ENCODE measurements at regions not wholly inside any gene's neighbourhood (a gene's known extent, or its start where the extent isn't known, plus 50 kb on each side); places are given as distances from the start of the nearest gene placed in this dataset.

DNA sequence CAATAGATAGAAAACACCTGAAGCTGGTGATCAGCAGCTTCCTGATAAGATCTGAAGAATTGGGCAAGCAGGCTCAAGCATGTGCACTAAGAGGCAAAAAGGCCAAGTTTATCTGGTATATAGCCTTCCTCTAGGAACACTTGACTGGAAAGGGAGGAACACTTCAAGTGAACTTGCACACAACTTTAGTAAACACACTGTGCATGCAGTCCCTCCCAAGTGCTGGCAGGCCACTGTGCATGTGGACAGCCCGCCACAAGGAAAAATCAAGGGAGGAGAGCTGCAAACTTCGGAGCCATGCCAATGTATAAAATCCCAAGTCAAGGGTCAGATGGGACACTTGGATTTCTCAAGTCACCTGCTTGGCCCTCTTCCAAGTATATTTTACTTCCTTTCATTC is 645.8 kb upstream of the NDST4 start:
- Mint-ChIP-seq H3K36me3 (ENCODE audit: low read depth) (no peaks in the 10 kb centered on the region), H3K27me3 (ENCODE audit: low read depth) (no peaks in the 10 kb centered on the region), H3K4me1 (no peaks in the 10 kb centered on the region), H3K9me3 (no peaks in the 10 kb centered on the region), H3K27ac (no peak overlapping the region), H3K4me3 (no peak overlapping the region)
- TF ChIP-seq, protein P1, sequence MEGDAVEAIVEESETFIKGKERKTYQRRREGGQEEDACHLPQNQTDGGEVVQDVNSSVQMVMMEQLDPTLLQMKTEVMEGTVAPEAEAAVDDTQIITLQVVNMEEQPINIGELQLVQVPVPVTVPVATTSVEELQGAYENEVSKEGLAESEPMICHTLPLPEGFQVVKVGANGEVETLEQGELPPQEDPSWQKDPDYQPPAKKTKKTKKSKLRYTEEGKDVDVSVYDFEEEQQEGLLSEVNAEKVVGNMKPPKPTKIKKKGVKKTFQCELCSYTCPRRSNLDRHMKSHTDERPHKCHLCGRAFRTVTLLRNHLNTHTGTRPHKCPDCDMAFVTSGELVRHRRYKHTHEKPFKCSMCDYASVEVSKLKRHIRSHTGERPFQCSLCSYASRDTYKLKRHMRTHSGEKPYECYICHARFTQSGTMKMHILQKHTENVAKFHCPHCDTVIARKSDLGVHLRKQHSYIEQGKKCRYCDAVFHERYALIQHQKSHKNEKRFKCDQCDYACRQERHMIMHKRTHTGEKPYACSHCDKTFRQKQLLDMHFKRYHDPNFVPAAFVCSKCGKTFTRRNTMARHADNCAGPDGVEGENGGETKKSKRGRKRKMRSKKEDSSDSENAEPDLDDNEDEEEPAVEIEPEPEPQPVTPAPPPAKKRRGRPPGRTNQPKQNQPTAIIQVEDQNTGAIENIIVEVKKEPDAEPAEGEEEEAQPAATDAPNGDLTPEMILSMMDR (IDR thresholded peaks at IDR 0.05; ENCODE audit: unreplicated experiment in 3 of 3) = no peak

DNA sequence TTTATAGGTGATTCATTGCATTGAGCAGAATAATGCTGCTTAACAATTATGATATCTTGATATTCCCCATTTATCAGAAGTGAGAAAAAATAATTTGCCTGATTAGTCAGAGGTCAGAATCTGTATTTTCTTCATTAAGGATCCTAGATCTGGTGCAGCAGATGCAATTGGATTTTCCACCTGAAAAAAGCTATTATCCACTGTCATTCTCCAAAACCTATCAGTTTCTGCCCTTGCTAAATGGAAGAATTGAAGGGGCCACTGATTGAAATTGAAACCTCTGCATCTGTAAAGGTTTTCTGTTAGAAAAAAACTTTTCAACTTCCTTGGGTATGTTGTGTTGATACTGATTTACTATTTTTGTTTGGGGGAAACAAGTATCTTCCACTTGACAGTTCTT is 636.0 kb upstream of the NDST4 start:
- Mint-ChIP-seq H3K27me3 (ENCODE audit: low read depth) (no peaks in the 10 kb centered on the region), H3K27ac (no peak overlapping the region), H3K36me3 (ENCODE audit: low read depth) (no peaks in the 10 kb centered on the region), H3K4me1 (no peaks in the 10 kb centered on the region), H3K9me3 (peaks cover 2% of the 10 kb centered on the region), H3K4me3 (no peak overlapping the region)
- TF ChIP-seq, protein P1 (IDR thresholded peaks at IDR 0.05; ENCODE audit: unreplicated experiment in 3 of 3) = no peak

DNA sequence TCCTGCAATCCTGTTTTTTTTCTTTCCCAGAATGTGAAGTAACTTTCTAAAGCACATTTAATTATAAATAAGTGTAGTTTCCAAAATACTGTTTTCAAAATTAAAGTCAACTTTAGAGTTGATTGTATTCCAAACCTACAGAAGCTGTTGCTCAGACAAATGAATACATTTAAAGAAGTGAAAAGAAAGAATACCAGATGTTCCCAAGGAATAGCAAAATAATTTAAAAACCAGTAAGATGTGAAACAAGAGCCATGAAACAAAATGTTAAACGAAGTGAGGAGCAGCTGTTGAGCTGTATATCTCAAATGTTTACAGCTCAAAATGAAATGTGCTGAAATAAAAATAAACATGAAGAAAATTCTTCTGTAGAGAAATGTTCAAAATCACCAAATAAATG is 627.4 kb upstream of the NDST4 start:
- TF ChIP-seq, protein P1 (IDR thresholded peaks at IDR 0.05; ENCODE audit: unreplicated experiment in 3 of 3) = no peak

DNA sequence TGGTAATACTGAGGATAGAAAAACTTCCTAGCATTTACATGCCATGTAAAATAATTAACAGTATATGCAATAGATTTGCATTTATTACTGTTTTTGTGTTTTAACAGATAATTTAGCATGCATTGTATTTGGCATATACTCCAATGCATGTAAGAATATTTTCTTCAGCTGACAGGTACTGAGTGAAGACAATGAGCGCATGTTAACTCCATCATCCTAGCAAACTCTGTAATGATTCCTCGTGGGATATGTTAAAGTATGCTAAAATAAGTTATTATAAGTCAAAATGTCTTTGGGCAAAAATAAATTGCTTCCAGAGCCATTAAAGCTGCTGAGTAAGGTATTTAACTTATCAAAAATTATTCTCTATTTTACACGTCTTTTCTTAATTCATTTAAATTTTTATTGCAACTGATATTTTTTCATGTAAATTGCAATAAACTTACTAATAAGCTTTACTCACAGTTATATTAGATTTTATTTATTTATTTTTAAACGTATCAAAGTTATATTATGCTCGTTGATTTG is 616.4 kb upstream of the NDST4 start:
- H3K27ac Mint-ChIP-seq = no peak overlapping the region
- H3K27me3 Mint-ChIP-seq (ENCODE audit: low read depth) = no peaks in the 10 kb centered on the region
- no peak overlapping the region for H3K4me3 Mint-ChIP-seq
- H3K4me1 Mint-ChIP-seq = no peaks in the 10 kb centered on the region
- no peaks in the 10 kb centered on the region for H3K9me3 Mint-ChIP-seq
- no peaks in the 10 kb centered on the region for H3K36me3 Mint-ChIP-seq (ENCODE audit: low read depth)
- TF ChIP-seq, protein P1 (IDR thresholded peaks at IDR 0.05; ENCODE audit: unreplicated experiment in 3 of 3) = no peak

More for the DNA sequence above, 627.4 kb upstream of the NDST4 start:
- Mint-ChIP-seq H3K9me3 (no peaks in the 10 kb centered on the region), H3K36me3 (ENCODE audit: low read depth) (no peaks in the 10 kb centered on the region), H3K4me1 (no peaks in the 10 kb centered on the region), H3K4me3 (no peak overlapping the region), H3K27ac (no peak overlapping the region), H3K27me3 (ENCODE audit: low read depth) (no peaks in the 10 kb centered on the region)

DNA sequence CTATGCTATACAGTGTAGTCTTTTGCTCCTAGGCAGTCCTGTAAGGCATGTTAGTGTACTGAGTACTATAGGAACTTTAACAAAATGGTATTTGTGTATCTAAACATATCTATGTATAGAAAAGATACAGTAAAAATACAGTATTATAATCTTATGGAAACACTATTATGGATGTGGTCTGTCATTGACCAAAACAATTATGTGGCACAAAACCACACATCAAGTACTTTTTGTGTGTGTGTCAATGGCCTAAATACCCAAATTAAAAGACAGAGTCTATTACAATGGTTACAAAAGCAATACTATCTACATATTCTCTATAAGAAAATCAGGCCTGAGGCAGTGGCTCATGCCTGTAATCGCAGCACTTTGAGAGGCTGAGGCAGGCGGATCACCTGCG is 610.2 kb upstream of the NDST4 start:
- H3K4me1 Mint-ChIP-seq = no peaks in the 10 kb centered on the region
- no peak overlapping the region for H3K27ac Mint-ChIP-seq
- TF ChIP-seq, protein P1 (IDR thresholded peaks at IDR 0.05; ENCODE audit: unreplicated experiment in 3 of 3) = no peak
- no peaks in the 10 kb centered on the region for H3K27me3 Mint-ChIP-seq (ENCODE audit: low read depth)
- H3K9me3 Mint-ChIP-seq = no peaks in the 10 kb centered on the region
- no peak overlapping the region for H3K4me3 Mint-ChIP-seq
- no peaks in the 10 kb centered on the region for H3K36me3 Mint-ChIP-seq (ENCODE audit: low read depth)

DNA sequence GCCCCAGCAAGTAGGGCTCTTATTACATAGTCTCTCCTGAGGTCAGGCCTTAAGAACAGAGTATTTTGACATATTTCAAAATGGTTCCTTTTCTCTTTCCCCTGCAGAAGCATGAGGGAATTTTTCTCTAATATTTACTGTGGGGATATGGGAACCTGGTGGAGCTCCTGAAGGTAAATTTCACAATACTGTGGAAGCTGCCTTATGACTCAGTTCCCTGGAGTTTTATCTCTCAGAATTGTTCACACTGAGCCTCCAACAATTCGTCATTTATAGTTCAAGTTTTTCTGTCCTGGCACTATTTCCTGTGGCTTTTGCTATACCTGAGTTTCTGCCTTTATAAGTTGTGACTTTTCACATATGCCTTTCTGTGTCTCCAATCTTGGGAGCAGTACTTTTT is 607.2 kb upstream of the NDST4 start:
- Mint-ChIP-seq H3K36me3 (ENCODE audit: low read depth) (no peaks in the 10 kb centered on the region), H3K4me3 (no peak overlapping the region)
- TF ChIP-seq, protein P1 (IDR thresholded peaks at IDR 0.05; ENCODE audit: unreplicated experiment in 3 of 3) = no peak

More for the DNA sequence above, 607.2 kb upstream of the NDST4 start:
- H3K27me3 Mint-ChIP-seq (ENCODE audit: low read depth) = no peaks in the 10 kb centered on the region
- no peak overlapping the region for H3K27ac Mint-ChIP-seq
- H3K4me1 Mint-ChIP-seq = no peaks in the 10 kb centered on the region
- no peaks in the 10 kb centered on the region for H3K9me3 Mint-ChIP-seq

Data from nephron (organoid).